Trophoblast cell (in vitro differentiated cells and primary cell): ENCODE measurements at regions not wholly inside any gene's neighbourhood (a gene's known extent, or its start where the extent isn't known, plus 50 kb on each side); places are given as distances from the start of the nearest gene placed in this dataset.

Experiments
- DNase-seq, 2 donors: peaks; one replicate each; pipeline ENCODE4 v3.0.0-alpha.2; 2016
- H2AFZ ChIP-seq: 2 replicates; pipeline ENCODE4 v1.6.1; 2013; ENCODE audit warnings: low read length, moderate library complexity, mild to moderate bottlenecking; ENCODE audit not compliant: insufficient read depth, poor library complexity
- H2AK5ac ChIP-seq: 2 replicates; pipeline ENCODE4 v1.6.1; 2013; ENCODE audit warnings: mild to moderate bottlenecking, low read length
- H2BK120ac ChIP-seq: 2 replicates; pipeline ENCODE4 v1.6.1; 2013; ENCODE audit warnings: low read length, mild to moderate bottlenecking, moderate library complexity; ENCODE audit not compliant: insufficient read depth, poor library complexity
- H2BK12ac ChIP-seq: 2 replicates; pipeline ENCODE4 v1.6.1; 2013; ENCODE audit warnings: mild to moderate bottlenecking, low read length, moderate library complexity
- H2BK5ac ChIP-seq: 2 replicates; pipeline ENCODE4 v1.6.1; 2013; ENCODE audit warnings: low read length, low read depth, moderate library complexity, mild to moderate bottlenecking; ENCODE audit not compliant: poor library complexity
- H3K14ac ChIP-seq: 2 replicates; pipeline ENCODE4 v1.6.1; 2013; ENCODE audit warnings: mild to moderate bottlenecking, low read length
- H3K18ac ChIP-seq: 2 replicates; pipeline ENCODE4 v1.6.1; 2013; ENCODE audit warnings: mild to moderate bottlenecking, low read length
- H3K23ac ChIP-seq: 2 replicates; pipeline ENCODE4 v1.6.1; 2013; ENCODE audit warnings: low read length
- H3K27ac ChIP-seq: 2 replicates; pipeline ENCODE4 v1.5.1; 2013; ENCODE audit warnings: low read depth, mild to moderate bottlenecking, inconsistent platforms, low read length, moderate library complexity
- H3K27me3 ChIP-seq: 2 replicates; pipeline ENCODE4 v1.6.1; 2013; ENCODE audit warnings: inconsistent platforms, mild to moderate bottlenecking, low read length, moderate library complexity; ENCODE audit not compliant: insufficient read depth
- H3K36me3 ChIP-seq, 2 experiments: 1 replicate in 1 of 2; 2 replicates in 1 of 2; pipeline ENCODE4 v1.6.1; 2013; ENCODE audit warnings: low read length in 2 of 2, mild to moderate bottlenecking in 2 of 2, moderate library complexity in 1 of 2; ENCODE audit not compliant: insufficient read depth in 2 of 2, control insufficient read depth in 1 of 2
- H3K4ac ChIP-seq: 2 replicates; pipeline ENCODE4 v1.6.1; 2013; ENCODE audit warnings: low read depth, mild to moderate bottlenecking, low read length, moderate library complexity
- H3K4me1 ChIP-seq, 2 experiments: 1 replicate in 1 of 2; 2 replicates in 1 of 2; pipeline ENCODE4 v1.6.1; 2013; ENCODE audit warnings: low read length in 2 of 2, mild to moderate bottlenecking in 2 of 2, moderate library complexity in 1 of 2; ENCODE audit not compliant: insufficient read depth in 2 of 2, control insufficient read depth in 1 of 2
- H3K4me2 ChIP-seq: 2 replicates; pipeline ENCODE4 v1.6.1; 2013; ENCODE audit warnings: inconsistent platforms, mild to moderate bottlenecking, low read length, moderate library complexity
- H3K4me3 ChIP-seq: 2 replicates; pipeline ENCODE4 v1.5.1; 2013; ENCODE audit warnings: mild to moderate bottlenecking, low read depth, low read length, inconsistent platforms
- H3K79me1 ChIP-seq: one replicate; pipeline ENCODE4 v1.6.1; 2013; ENCODE audit warnings: low read length
- H3K79me2 ChIP-seq: 2 replicates; pipeline ENCODE4 v1.6.1; 2013; ENCODE audit warnings: low read length, mild to moderate bottlenecking; ENCODE audit not compliant: control insufficient read depth, insufficient read depth, poor library complexity
- H3K9ac ChIP-seq: 2 replicates; pipeline ENCODE4 v1.6.1; 2013; ENCODE audit warnings: mild to moderate bottlenecking, low read length
- H3K9me3 ChIP-seq: 2 replicates; pipeline ENCODE4 v1.6.1; 2013; ENCODE audit warnings: low read depth, mild to moderate bottlenecking, control low read depth, inconsistent platforms, low read length; ENCODE audit not compliant: insufficient read depth
- H4K12ac ChIP-seq: 2 replicates; pipeline ENCODE4 v1.6.1; 2013; ENCODE audit warnings: low read depth, mild to moderate bottlenecking, low read length, moderate library complexity
- H4K8ac ChIP-seq: 2 replicates; pipeline ENCODE4 v1.6.1; 2013; ENCODE audit warnings: low read depth, mild to moderate bottlenecking, low read length, moderate library complexity
- H4K91ac ChIP-seq: one replicate; pipeline ENCODE4 v1.6.1; 2013; ENCODE audit warnings: low read depth, mild to moderate bottlenecking, low read length, moderate library complexity
- WGBS: extraction: QIAGEN DNeasy Blood & Tissue Kit; methylation state at CpG from one replicate; pipeline ENCODE4 v1.1.7; 2013; ENCODE audit warnings: missing lambda C conversion rate; ENCODE audit not compliant: insufficient read length, insufficient coverage; ENCODE audit errors: extremely low coverage; 5-methylcytosine and 5-hydroxymethylcytosine counted together

GRCh38 chr9:79470954-79471353, 100.8 kb upstream of the TLE4 start:
- no CpG with 5 or more reads among the region's 2 CpGs for WGBS

GRCh38 chr9:79471580-79472543, 99.9 kb upstream of the TLE4 start:
- Histone ChIP-seq H2AFZ (no peak overlapping the region), H3K18ac (no peak overlapping the region), H3K27me3 (no peaks in the 10 kb centered on the region), H3K9me3 (peaks cover 1% of the 10 kb centered on the region), H3K4me2 (no peak overlapping the region), H4K8ac (no peak overlapping the region), H3K36me3 (no peaks in the 10 kb centered on the region), H2BK120ac (no peak overlapping the region), H3K23ac (no peak overlapping the region), H3K9ac (no peak overlapping the region), H3K4me1 (peaks cover 2% of the 10 kb centered on the region in 2 experiments), H3K4ac (no peak overlapping the region), H3K79me1 (no peaks in the 10 kb centered on the region), H2BK12ac (no peak overlapping the region), H3K4me3 (no peak overlapping the region), H4K12ac (no peak overlapping the region), H3K79me2 (no peaks in the 10 kb centered on the region), H3K14ac (no peak overlapping the region), H2AK5ac (no peak overlapping the region), H3K27ac (no peak overlapping the region), H2BK5ac (no peak overlapping the region), H4K91ac (no peak overlapping the region)
- no peak for DNase-seq
- WGBS, result no CpG with 5 or more reads among the region's 2 CpGs

More at GRCh38 chr9:79470954-79471353, 100.8 kb upstream of the TLE4 start:
- H3K9ac ChIP-seq, result no peak overlapping the region
- no peak overlapping the region for H2AK5ac ChIP-seq
- no peaks in the 10 kb centered on the region for H3K36me3 ChIP-seq
- peaks cover 1% of the 10 kb centered on the region for H3K9me3 ChIP-seq
- no peak overlapping the region for H3K4ac ChIP-seq
- no peaks in the 10 kb centered on the region for H3K79me2 ChIP-seq
- H4K91ac ChIP-seq, result no peak overlapping the region
- no peak overlapping the region for H3K4me3 ChIP-seq
- H3K18ac ChIP-seq, result no peak overlapping the region
- no peaks in the 10 kb centered on the region for H3K27me3 ChIP-seq
- no peak overlapping the region for H4K12ac ChIP-seq
- H3K79me1 ChIP-seq, result no peaks in the 10 kb centered on the region
- H3K4me1 ChIP-seq, result peaks cover 2% of the 10 kb centered on the region in 2 experiments
- no peak overlapping the region for H3K27ac ChIP-seq
- H2AFZ ChIP-seq, result no peak overlapping the region
- no peak overlapping the region for H2BK5ac ChIP-seq
- H4K8ac ChIP-seq, result no peak overlapping the region
- no peak overlapping the region for H2BK120ac ChIP-seq
- peak in 1 of 2 donors; percentile 4 for DNase-seq
- no peak overlapping the region for H3K14ac ChIP-seq
- no peak overlapping the region for H2BK12ac ChIP-seq
- no peak overlapping the region for H3K4me2 ChIP-seq
- H3K23ac ChIP-seq, result no peak overlapping the region

GRCh38 chr9:79473704-79474103, 98.1 kb upstream of the TLE4 start:
- H3K4me1 ChIP-seq, result peaks cover 2% of the 10 kb centered on the region in 2 experiments
- H2AK5ac ChIP-seq, result no peak overlapping the region

GRCh38 chr9:79477241-79477840, 94.4 kb upstream of the TLE4 start:
- Histone ChIP-seq H3K27ac (no peak overlapping the region), H2BK120ac (no peak overlapping the region), H3K4me2 (no peak overlapping the region), H2AFZ (no peak overlapping the region), H3K18ac (no peak overlapping the region), H3K23ac (no peak overlapping the region), H4K8ac (no peak overlapping the region), H4K91ac (no peak overlapping the region), H3K9me3 (peaks cover 1% of the 10 kb centered on the region), H3K27me3 (no peaks in the 10 kb centered on the region), H2BK12ac (no peak overlapping the region), H3K79me1 (no peaks in the 10 kb centered on the region), H4K12ac (no peak overlapping the region), H3K4ac (no peak overlapping the region), H3K4me3 (no peak overlapping the region), H3K9ac (no peak overlapping the region), H3K14ac (no peak overlapping the region), H3K36me3 (no peaks in the 10 kb centered on the region), H3K79me2 (no peaks in the 10 kb centered on the region), H2AK5ac (no peak overlapping the region), H3K4me1 (no peaks in the 10 kb centered on the region), H2BK5ac (no peak overlapping the region)
- no CpG with 5 or more reads among the region's 3 CpGs for WGBS
- DNase-seq, result no peak

More at GRCh38 chr9:79473704-79474103, 98.1 kb upstream of the TLE4 start:
- no peaks in the 10 kb centered on the region for H3K27me3 ChIP-seq
- H3K9me3 ChIP-seq, result peaks cover 1% of the 10 kb centered on the region
- H3K79me1 ChIP-seq, result no peaks in the 10 kb centered on the region
- H3K9ac ChIP-seq, result no peak overlapping the region
- no peak overlapping the region for H3K4me3 ChIP-seq
- H4K91ac ChIP-seq, result no peak overlapping the region
- no peaks in the 10 kb centered on the region for H3K79me2 ChIP-seq
- H2AFZ ChIP-seq, result no peak overlapping the region
- DNase-seq, result no peak
- no CpG with 5 or more reads among the region's 1 CpG for WGBS
- H3K14ac ChIP-seq, result no peak overlapping the region
- no peaks in the 10 kb centered on the region for H3K36me3 ChIP-seq
- H3K4me2 ChIP-seq, result no peak overlapping the region
- no peak overlapping the region for H2BK5ac ChIP-seq
- no peak overlapping the region for H2BK120ac ChIP-seq
- H3K4ac ChIP-seq, result no peak overlapping the region
- no peak overlapping the region for H4K12ac ChIP-seq
- no peak overlapping the region for H3K23ac ChIP-seq
- no peak overlapping the region for H3K27ac ChIP-seq
- H2BK12ac ChIP-seq, result no peak overlapping the region
- no peak overlapping the region for H3K18ac ChIP-seq
- no peak overlapping the region for H4K8ac ChIP-seq
